Memory B cell (primary cell): ENCODE measurements at regions not wholly inside any gene's neighbourhood (a gene's known extent, or its start where the extent isn't known, plus 50 kb on each side); places are given as distances from the start of the nearest gene placed in this dataset.
"Not testable (repeated sequence)": the region's sequence is repeated elsewhere in the genome, so short reads cannot be mapped to it uniquely, and the experiment has no call there.

Source experiments
- ATAC-seq: fragments of 150-1000 bp; cut with Tn5 transposase; 2 replicates; pipeline ENCODE4 v1.10.0; 2021; ENCODE audit warnings: low read depth, mild to moderate bottlenecking, moderate library complexity
- DNase-seq, 2 donors: peaks; one replicate each; pipeline ENCODE4 v3.0.0; 2022; ENCODE audit warnings: low spot score in 2 of 2
- H3K27ac Mint-ChIP-seq: one replicate; pipeline ENCODE4 v1.8.0; 2022; ENCODE audit warnings: mild to moderate bottlenecking, moderate library complexity, mixed read lengths
- H3K27me3 Mint-ChIP-seq: one replicate; pipeline ENCODE4 v1.8.0; 2022; ENCODE audit warnings: mixed read lengths
- H3K36me3 Mint-ChIP-seq: one replicate; pipeline ENCODE4 v1.8.0; 2022; ENCODE audit warnings: mild to moderate bottlenecking, mixed read lengths
- H3K4me1 Mint-ChIP-seq: one replicate; pipeline ENCODE4 v1.8.0; 2022; ENCODE audit warnings: mixed read lengths
- H3K4me3 Mint-ChIP-seq: one replicate; pipeline ENCODE4 v1.8.0; 2022; ENCODE audit warnings: mild to moderate bottlenecking, moderate library complexity, mixed read lengths
- H3K9me3 Mint-ChIP-seq: one replicate; pipeline ENCODE4 v1.8.0; 2022; ENCODE audit warnings: mixed read lengths

- Mint-ChIP-seq H3K27ac (peak overlapping the region; percentile 24), H3K27me3 (no peaks in the 10 kb centered on the region), H3K36me3 (peaks cover 17% of the 10 kb centered on the region), H3K9me3 (no peaks in the 10 kb centered on the region), H3K4me3 (peak overlapping the region; percentile 11), H3K4me1 (peaks cover 7% of the 10 kb centered on the region)
- ATAC-seq = peak; percentile 47
- DNase-seq = no peak
Measured at GRCh38 chrY:7339391-7340087, 428.0 kb upstream of the AMELY start.

DNA sequence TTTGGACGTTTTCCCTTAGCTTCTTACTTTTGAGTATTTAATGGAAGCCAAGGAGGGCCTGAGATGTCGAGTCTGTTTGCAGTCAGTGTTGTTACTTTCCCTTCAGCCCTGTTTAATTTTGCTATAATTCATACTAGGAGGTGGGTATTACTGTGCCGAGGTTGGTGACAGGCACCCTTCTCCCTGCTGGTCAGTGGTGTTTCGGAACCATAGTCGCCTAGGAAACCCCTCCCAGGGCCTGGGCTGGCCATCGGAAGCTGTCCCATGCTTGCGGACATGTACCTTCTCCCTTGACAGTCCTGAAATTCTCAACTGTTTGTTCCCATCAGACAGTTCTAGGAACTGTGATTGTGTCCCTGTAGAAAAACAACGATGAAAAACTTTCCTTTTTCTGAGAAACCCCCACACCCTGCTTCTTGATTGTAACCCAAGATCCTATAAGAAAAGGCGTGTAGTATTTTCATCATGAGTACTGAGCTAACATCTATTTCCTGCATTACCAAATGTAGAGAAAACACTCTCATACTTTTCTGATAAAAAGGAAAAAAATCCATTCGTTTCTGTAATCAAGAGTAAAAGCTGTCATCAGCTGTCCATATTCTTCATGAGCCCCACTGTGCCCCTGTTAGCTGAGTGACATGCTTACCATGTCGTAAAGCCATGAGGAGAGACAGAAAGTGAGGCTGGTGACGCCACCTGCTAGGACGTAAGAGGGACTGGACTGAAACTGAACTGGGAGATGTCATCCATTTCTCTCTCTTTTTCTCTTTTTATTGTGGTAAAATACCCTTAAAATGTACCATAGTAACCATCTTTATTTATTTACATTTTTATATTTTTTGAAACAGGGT, 424.7 kb upstream of the AMELY start:
- DNase-seq = no peak
- H3K36me3 Mint-ChIP-seq = peaks cover 13% of the 10 kb centered on the region
- no peak for ATAC-seq
- no peak overlapping the region for H3K27ac Mint-ChIP-seq
- no peaks in the 10 kb centered on the region for H3K27me3 Mint-ChIP-seq
- H3K9me3 Mint-ChIP-seq = no peaks in the 10 kb centered on the region
- no peak overlapping the region for H3K4me3 Mint-ChIP-seq
- peaks cover 7% of the 10 kb centered on the region for H3K4me1 Mint-ChIP-seq

DNA sequence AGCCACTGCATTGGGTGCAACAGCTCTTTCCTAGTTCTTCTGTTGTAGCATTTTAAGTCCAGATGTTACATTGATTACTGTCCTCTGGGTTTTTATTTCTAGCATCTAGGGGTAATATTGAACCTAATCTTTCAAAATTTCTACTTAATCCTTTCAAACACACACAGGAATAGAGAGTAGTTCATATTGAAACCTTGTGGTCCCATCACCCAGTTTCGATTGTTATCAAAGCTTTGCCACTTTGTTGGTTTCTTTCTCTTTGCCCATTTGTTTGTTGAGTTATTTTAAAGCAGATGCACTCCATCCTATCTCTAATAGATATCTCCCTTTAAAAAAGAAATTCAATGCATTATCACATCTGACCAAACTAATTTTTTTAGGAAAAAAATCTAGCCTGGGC, 422.9 kb upstream of the AMELY start:
- H3K27me3 Mint-ChIP-seq = no peaks in the 10 kb centered on the region
- H3K4me1 Mint-ChIP-seq = peaks cover 5% of the 10 kb centered on the region
- ATAC-seq (no peak), DNase-seq (no peak)
- peaks cover 17% of the 10 kb centered on the region for H3K36me3 Mint-ChIP-seq
- H3K9me3 Mint-ChIP-seq = no peaks in the 10 kb centered on the region
- H3K4me3 Mint-ChIP-seq = no peak overlapping the region
- H3K27ac Mint-ChIP-seq = no peak overlapping the region

GRCh38 chrY:7326296-7327246, 415.0 kb upstream of the AMELY start:
- ATAC-seq (no peak), DNase-seq (no peak)
- Mint-ChIP-seq H3K4me1 (peaks cover 15% of the 10 kb centered on the region), H3K36me3 (peaks cover 24% of the 10 kb centered on the region), H3K27me3 (no peaks in the 10 kb centered on the region), H3K9me3 (no peaks in the 10 kb centered on the region), H3K27ac (peak overlapping the region; percentile 82), H3K4me3 (peak overlapping the region; percentile 11)

DNA sequence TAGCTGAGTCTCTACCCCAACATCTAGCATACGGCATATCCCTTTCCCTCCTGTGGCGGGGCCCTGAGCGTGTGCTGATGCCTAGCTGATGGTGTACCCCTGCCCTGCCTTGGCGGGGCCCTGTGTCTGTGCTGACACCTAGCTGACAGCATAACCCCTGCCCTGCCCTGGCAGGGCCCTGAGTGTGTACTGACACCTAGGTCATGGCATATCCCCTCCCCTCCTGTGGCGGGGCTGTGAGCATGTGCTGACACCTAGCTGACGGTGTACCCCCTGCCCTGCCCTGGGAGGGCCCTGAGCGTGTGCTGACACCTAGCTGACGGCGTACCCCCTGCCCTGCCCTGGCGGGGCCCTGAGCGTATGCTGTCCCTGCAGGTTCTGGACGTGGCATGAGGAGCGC, 414.0 kb upstream of the AMELY start:
- H3K9me3 Mint-ChIP-seq = no peaks in the 10 kb centered on the region
- peak overlapping the region; percentile 82 for H3K27ac Mint-ChIP-seq
- no peak for ATAC-seq
- no peak for DNase-seq
- peaks cover 26% of the 10 kb centered on the region for H3K36me3 Mint-ChIP-seq
- no peaks in the 10 kb centered on the region for H3K27me3 Mint-ChIP-seq
- H3K4me1 Mint-ChIP-seq = peaks cover 15% of the 10 kb centered on the region
- no peak overlapping the region for H3K4me3 Mint-ChIP-seq

DNA sequence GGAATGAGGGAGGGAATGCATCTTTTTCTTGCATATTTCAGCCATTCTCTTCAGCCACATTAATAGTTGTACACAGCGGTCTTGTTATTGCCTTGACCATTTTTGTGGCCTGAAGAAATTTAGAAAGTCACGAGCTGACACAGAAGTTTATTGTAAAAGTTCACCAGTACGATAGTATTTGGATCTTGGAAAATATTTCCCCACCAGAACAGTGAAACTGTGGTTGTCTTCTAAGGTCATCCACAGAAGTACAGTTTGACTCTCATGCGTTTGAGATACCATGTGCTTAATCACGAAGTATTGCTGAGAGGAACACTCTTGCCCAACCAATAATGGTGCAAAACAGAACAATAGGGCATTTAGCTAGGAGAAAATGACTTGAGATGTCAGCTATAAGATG, 409.2 kb upstream of the AMELY start:
- Mint-ChIP-seq H3K4me1 (peaks cover 19% of the 10 kb centered on the region), H3K27me3 (no peaks in the 10 kb centered on the region), H3K27ac (peak overlapping the region; percentile 24), H3K9me3 (no peaks in the 10 kb centered on the region), H3K36me3 (peaks cover 24% of the 10 kb centered on the region), H3K4me3 (no peak overlapping the region)
- no peak for DNase-seq
- no peak for ATAC-seq

DNA sequence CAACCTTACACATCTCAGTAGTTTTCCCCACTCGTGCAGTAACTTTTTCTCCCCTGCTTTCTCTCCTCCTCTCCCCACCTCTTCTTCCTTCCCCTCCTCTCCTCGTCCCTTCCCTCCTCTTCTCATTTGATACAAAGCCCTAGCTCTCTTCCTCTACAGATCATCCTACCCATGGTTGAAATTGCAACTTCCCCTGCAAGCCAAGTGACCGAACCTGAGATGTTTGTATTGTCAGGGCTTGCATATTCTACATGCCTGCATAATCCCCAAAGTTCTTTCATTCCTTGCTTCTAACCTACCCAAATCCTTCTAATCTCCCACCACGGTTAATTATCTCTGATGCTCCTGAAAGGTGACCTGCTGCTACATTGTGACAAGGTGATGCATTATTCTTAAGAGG, 408.6 kb upstream of the AMELY start:
- H3K27me3 Mint-ChIP-seq, ATAC-seq, H3K27ac Mint-ChIP-seq, DNase-seq, H3K9me3 Mint-ChIP-seq, H3K4me3 Mint-ChIP-seq: not testable (repeated sequence)
- peaks cover 27% of the 10 kb centered on the region for H3K36me3 Mint-ChIP-seq
- H3K4me1 Mint-ChIP-seq = peaks cover 21% of the 10 kb centered on the region

DNA sequence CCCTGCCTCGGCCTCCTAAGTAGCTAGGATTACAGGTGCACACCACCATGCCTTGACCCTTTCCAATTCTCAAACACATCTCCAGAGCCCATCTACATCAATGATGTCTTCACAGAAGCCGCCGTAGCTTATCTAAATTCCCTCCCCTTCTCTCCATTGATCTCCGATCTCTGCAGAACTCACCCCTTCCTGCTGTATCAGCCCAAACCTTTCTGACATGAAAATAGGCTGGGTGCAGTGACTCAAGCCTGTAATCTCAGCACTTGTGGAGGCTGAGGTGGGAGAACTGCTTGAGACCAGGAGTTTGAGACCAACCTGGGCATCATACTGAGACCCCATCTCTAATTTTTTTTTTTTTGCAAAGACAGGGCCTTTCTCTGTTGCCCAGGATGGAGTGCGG, 406.6 kb upstream of the AMELY start:
- no peaks in the 10 kb centered on the region for H3K27me3 Mint-ChIP-seq
- peaks cover 25% of the 10 kb centered on the region for H3K36me3 Mint-ChIP-seq
- ATAC-seq (no peak), DNase-seq (no peak)
- peaks cover 23% of the 10 kb centered on the region for H3K4me1 Mint-ChIP-seq
- no peaks in the 10 kb centered on the region for H3K9me3 Mint-ChIP-seq
- no peak overlapping the region for H3K4me3 Mint-ChIP-seq
- H3K27ac Mint-ChIP-seq = no peak overlapping the region

GRCh38 chrY:7317571-7317970, 406.0 kb upstream of the AMELY start:
- no peak for ATAC-seq
- no peak for DNase-seq
- H3K9me3 Mint-ChIP-seq = no peaks in the 10 kb centered on the region
- H3K4me3 Mint-ChIP-seq = no peak overlapping the region
- H3K27me3 Mint-ChIP-seq = no peaks in the 10 kb centered on the region
- H3K36me3 Mint-ChIP-seq = peaks cover 20% of the 10 kb centered on the region
- peaks cover 19% of the 10 kb centered on the region for H3K4me1 Mint-ChIP-seq
- H3K27ac Mint-ChIP-seq = no peak overlapping the region

GRCh38 chrY:7310482-7311269, 399.1 kb upstream of the AMELY start:
- no peak for DNase-seq
- Mint-ChIP-seq H3K4me3 (no peak overlapping the region), H3K36me3 (peaks cover 15% of the 10 kb centered on the region), H3K9me3 (no peaks in the 10 kb centered on the region), H3K27me3 (no peaks in the 10 kb centered on the region), H3K4me1 (peaks cover 20% of the 10 kb centered on the region), H3K27ac (peak overlapping the region; percentile 7)
- peak; percentile 68 for ATAC-seq

- Mint-ChIP-seq H3K27ac (no peak overlapping the region), H3K9me3 (no peaks in the 10 kb centered on the region), H3K4me3 (no peak overlapping the region), H3K4me1 (peaks cover 21% of the 10 kb centered on the region), H3K36me3 (peaks cover 20% of the 10 kb centered on the region), H3K27me3 (no peaks in the 10 kb centered on the region)
- ATAC-seq = no peak
- DNase-seq = no peak
Measured at GRCh38 chrY:7308816-7309215, 397.3 kb upstream of the AMELY start.

- peaks cover 20% of the 10 kb centered on the region for H3K36me3 Mint-ChIP-seq
Measured at GRCh38 chrY:7302306-7302705, 390.8 kb upstream of the AMELY start.

GRCh38 chrY:7299960-7300359, 388.4 kb upstream of the AMELY start:
- ATAC-seq (peak; percentile 53), DNase-seq (no peak)
- no peaks in the 10 kb centered on the region for H3K27me3 Mint-ChIP-seq
- no peak overlapping the region for H3K27ac Mint-ChIP-seq
- H3K4me1 Mint-ChIP-seq = peaks cover 17% of the 10 kb centered on the region
- H3K36me3 Mint-ChIP-seq = peaks cover 15% of the 10 kb centered on the region
- H3K9me3 Mint-ChIP-seq = peaks cover 2% of the 10 kb centered on the region
- H3K4me3 Mint-ChIP-seq = peak overlapping the region; percentile 39

More at GRCh38 chrY:7302306-7302705, 390.8 kb upstream of the AMELY start:
- H3K27me3 Mint-ChIP-seq = no peaks in the 10 kb centered on the region
- no peak for DNase-seq
- no peak overlapping the region for H3K4me3 Mint-ChIP-seq
- peaks cover 16% of the 10 kb centered on the region for H3K4me1 Mint-ChIP-seq
- H3K9me3 Mint-ChIP-seq = peaks cover 2% of the 10 kb centered on the region
- ATAC-seq = no peak
- no peak overlapping the region for H3K27ac Mint-ChIP-seq
